OCI-LY7 (cell line): ENCODE measurements at regions not wholly inside any gene's neighbourhood (a gene's known extent, or its start where the extent isn't known, plus 50 kb on each side); places are given as distances from the start of the nearest gene placed in this dataset.

Source experiments
- BruUV-seq: library from RNA; stranded (reverse); fragments of 400-500 nt; replicated peaks from 2 replicates; lab custom pipeline; 2021; lab: Mats Ljungman, UMichigan
- CTCF ChIA-PET: fragments of 300-600 bp; sonication (Branson Sonifier 250); formaldehyde crosslinking; loops from one replicate; lab custom pipeline; 2022; ENCODE audit warnings: antibody characterized with exemption; ENCODE audit not compliant: unreplicated experiment; lab: Charles Lee
- POLR2A ChIA-PET: fragments of 300-600 bp; sonication (Branson Sonifier 250); formaldehyde crosslinking; loops from one replicate; lab custom pipeline; 2022; ENCODE audit warnings: antibody characterized with exemption; lab: Charles Lee
- DNase-seq: peaks from one replicate; pipeline ENCODE4 v3.0.0-alpha.2; 2015; ENCODE audit warnings: low spot score
- H2AFZ ChIP-seq: fragments of 200-600 bp; sonication (generic), shearing (Covaris generic); 2 replicates; pipeline ENCODE4 v1.6.1; 2014; ENCODE audit warnings: mild to moderate bottlenecking, antibody characterized with exemption, low read length, moderate library complexity
- H3K27ac ChIP-seq: fragments of 200-600 bp; sonication (generic); 2 replicates; pipeline ENCODE4 v1.5.1; 2014; ENCODE audit warnings: mixed run types, low read depth, mild to moderate bottlenecking, moderate library complexity, low read length, inconsistent platforms; ENCODE audit not compliant: poor library complexity, severe bottlenecking
- H3K36me3 ChIP-seq: fragments of 200-600 bp; sonication (generic); 2 replicates; pipeline ENCODE4 v1.6.1; 2014; ENCODE audit warnings: mild to moderate bottlenecking, antibody characterized with exemption, low read length, moderate library complexity, mixed read lengths; ENCODE audit not compliant: insufficient read depth
- H3K4me1 ChIP-seq: fragments of 200-600 bp; sonication (generic); 2 replicates; pipeline ENCODE4 v1.5.1; 2014; ENCODE audit warnings: mild to moderate bottlenecking, low read length; ENCODE audit not compliant: insufficient read depth, poor library complexity, severe bottlenecking
- H3K4me2 ChIP-seq: fragments of 200-600 bp; sonication (generic); 2 replicates; pipeline ENCODE4 v1.6.1; 2014; ENCODE audit warnings: mild to moderate bottlenecking, low read length
- H3K4me3 ChIP-seq: fragments of 200-600 bp; sonication (generic); 2 replicates; pipeline ENCODE4 v1.5.1; 2014; ENCODE audit warnings: mild to moderate bottlenecking, low read depth, low read length; ENCODE audit not compliant: poor library complexity, severe bottlenecking
- H3K79me2 ChIP-seq: fragments of 200-600 bp; sonication (generic); 2 replicates; pipeline ENCODE4 v1.6.1; 2016; ENCODE audit warnings: low read depth, mild to moderate bottlenecking, low read length, moderate library complexity, mixed read lengths; ENCODE audit not compliant: insufficient read depth
- H3K9me2 ChIP-seq: fragments of 200-600 bp; sonication (generic); 2 replicates; pipeline ENCODE4 v1.6.1; 2016; ENCODE audit warnings: mild to moderate bottlenecking, low read length, mixed read lengths; ENCODE audit not compliant: insufficient read depth
- H3K9me3 ChIP-seq: fragments of 200-600 bp; sonication (generic); 2 replicates; pipeline ENCODE4 v1.6.1; 2014; ENCODE audit warnings: mild to moderate bottlenecking, mixed run types, low read length, mixed read lengths
- H4K20me1 ChIP-seq: fragments of 200-600 bp; sonication (generic); 2 replicates; pipeline ENCODE4 v1.6.1; 2014; ENCODE audit warnings: mild to moderate bottlenecking, antibody characterized with exemption, low read length, moderate library complexity, mixed read lengths; ENCODE audit not compliant: insufficient read depth
- EZH2phosphoT487 ChIP-seq: fragments of 200-600 bp; sonication (generic); IDR thresholded peaks from 2 replicates; pipeline ENCODE4 v1.6.1; 2018; ENCODE audit warnings: low read depth, borderline replicate concordance, mild to moderate bottlenecking, mixed run types, antibody characterized with exemption, low read length, moderate library complexity, mixed read lengths
- intact Hi-C: fragments of 100-400 bp; cut with micrococcal nuclease; formaldehyde crosslinking; loops from one replicate; pipeline ENCODE4 v1.10.0; 2022; ENCODE audit not compliant: unreplicated experiment
- TF ChIP-seq, protein P1 (sequence below): fragments of 200-600 bp; sonication (generic); conservative IDR thresholded peaks from 2 replicates; pipeline ENCODE4 v1.5.1; 2014; ENCODE audit warnings: mild to moderate bottlenecking, antibody characterized with exemption, low read length, moderate library complexity, mixed read lengths

DNA sequence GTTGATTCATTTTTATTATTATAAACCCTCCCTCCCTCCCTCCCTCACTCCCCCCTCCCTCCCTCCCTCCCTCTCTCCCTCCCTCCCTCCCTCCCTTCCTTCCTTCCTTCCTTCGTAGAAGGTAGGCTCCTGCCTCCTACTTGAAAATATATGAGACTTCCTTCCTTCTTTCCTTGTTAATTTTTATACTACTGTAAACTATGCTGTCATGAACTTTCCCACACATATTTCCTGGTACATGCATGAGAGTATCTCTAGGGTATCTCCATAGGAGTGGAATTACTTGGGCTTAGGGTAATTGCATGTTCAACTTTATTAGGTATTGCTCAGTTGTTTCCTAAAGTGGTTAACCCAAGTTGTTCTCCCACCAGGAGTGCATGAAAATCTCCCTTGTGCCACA, 330.6 kb downstream of the KCNRG start:
- H4K20me1 ChIP-seq: no peaks in the 10 kb centered on the region
- no peak overlapping the region for H3K27ac ChIP-seq
- H3K9me2 ChIP-seq: no peaks in the 10 kb centered on the region
- no peaks in the 10 kb centered on the region for H3K36me3 ChIP-seq
- no peaks in the 10 kb centered on the region for H3K9me3 ChIP-seq
- H3K4me1 ChIP-seq: peaks cover 6% of the 10 kb centered on the region
- no TSS peak for BruUV-seq
- intact Hi-C loops: no loop called here
- POLR2A ChIA-PET: interaction anchor here (1.0 to 1.7 kb wide), 3 partner anchors 8 to 23 kb away, joined by 3 to 4 read pairs (median 3); no protein-coding TSS in a partner anchor
- H3K4me3 ChIP-seq: no peak overlapping the region
- CTCF ChIA-PET: no interaction called here
- H3K79me2 ChIP-seq: no peaks in the 10 kb centered on the region
- no peak overlapping the region for H3K4me2 ChIP-seq
- H2AFZ ChIP-seq: no peak overlapping the region
- TF ChIP-seq, protein P1, sequence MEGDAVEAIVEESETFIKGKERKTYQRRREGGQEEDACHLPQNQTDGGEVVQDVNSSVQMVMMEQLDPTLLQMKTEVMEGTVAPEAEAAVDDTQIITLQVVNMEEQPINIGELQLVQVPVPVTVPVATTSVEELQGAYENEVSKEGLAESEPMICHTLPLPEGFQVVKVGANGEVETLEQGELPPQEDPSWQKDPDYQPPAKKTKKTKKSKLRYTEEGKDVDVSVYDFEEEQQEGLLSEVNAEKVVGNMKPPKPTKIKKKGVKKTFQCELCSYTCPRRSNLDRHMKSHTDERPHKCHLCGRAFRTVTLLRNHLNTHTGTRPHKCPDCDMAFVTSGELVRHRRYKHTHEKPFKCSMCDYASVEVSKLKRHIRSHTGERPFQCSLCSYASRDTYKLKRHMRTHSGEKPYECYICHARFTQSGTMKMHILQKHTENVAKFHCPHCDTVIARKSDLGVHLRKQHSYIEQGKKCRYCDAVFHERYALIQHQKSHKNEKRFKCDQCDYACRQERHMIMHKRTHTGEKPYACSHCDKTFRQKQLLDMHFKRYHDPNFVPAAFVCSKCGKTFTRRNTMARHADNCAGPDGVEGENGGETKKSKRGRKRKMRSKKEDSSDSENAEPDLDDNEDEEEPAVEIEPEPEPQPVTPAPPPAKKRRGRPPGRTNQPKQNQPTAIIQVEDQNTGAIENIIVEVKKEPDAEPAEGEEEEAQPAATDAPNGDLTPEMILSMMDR: no peak
- no peak for TF ChIP-seq EZH2phosphoT487
- no peak for DNase-seq

GRCh38 chr13:50348371-50348770, 333.1 kb downstream of the KCNRG start:
- Histone ChIP-seq H3K36me3 (no peaks in the 10 kb centered on the region), H3K79me2 (no peaks in the 10 kb centered on the region), H3K4me3 (no peak overlapping the region), H3K4me2 (no peak overlapping the region), H2AFZ (no peak overlapping the region), H3K9me3 (no peaks in the 10 kb centered on the region), H3K27ac (no peak overlapping the region), H3K9me2 (no peaks in the 10 kb centered on the region), H3K4me1 (no peaks in the 10 kb centered on the region), H4K20me1 (no peaks in the 10 kb centered on the region)
- CTCF ChIA-PET: no interaction called here
- TF ChIP-seq EZH2phosphoT487: no peak
- TF ChIP-seq, protein P1: no peak
- BruUV-seq: no TSS peak
- POLR2A ChIA-PET: interaction anchor here (0.7 kb wide), 2 partner anchors 76 to 662 kb away, joined by 3 to 4 read pairs; no protein-coding TSS in a partner anchor
- intact Hi-C loops: no loop called here
- no peak for DNase-seq

DNA sequence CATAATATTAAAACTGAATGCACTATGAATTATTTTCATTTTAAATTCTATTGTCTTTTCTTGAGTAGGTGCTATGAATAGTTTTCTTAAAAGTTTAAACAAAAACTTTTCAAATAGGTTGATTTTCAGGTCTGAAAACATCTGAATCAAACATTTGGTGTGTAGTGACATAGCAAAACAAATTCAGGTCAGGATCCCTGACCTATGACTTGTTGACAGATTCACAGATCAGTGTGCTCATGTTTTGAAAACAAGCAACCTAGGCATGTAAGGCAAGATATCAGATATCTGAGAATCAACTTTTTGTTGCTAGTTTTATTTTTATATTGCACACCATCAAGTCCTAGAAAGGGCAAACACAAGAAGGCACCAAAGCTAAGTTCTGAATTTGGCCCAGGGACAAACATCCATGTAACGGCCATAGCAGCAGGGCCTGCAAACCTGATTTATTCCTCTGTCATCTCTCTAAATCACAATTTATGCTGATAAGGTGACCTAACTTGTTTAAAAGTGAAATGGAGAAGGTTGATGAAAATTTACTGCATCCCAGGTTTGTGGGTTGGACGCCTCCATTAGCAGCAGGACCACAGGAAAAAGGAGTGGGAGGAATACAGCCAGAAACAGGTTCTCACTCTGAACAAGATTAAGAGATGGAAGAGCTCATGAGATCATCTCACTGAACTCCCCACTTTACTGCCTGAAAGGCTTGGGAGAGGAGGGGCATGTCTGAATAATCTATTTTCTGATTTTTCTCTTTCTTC, 337.7 kb downstream of the KCNRG start:
- Histone ChIP-seq H3K4me1 (peaks cover 19% of the 10 kb centered on the region), H3K4me3 (no peak overlapping the region), H3K4me2 (no peak overlapping the region), H4K20me1 (no peaks in the 10 kb centered on the region), H3K9me3 (no peaks in the 10 kb centered on the region), H3K27ac (no peak overlapping the region), H3K9me2 (no peaks in the 10 kb centered on the region), H2AFZ (no peak overlapping the region), H3K36me3 (no peaks in the 10 kb centered on the region), H3K79me2 (no peaks in the 10 kb centered on the region)
- intact Hi-C loops: no loop called here
- no peak for DNase-seq
- ChIA-PET CTCF (no interaction called here), POLR2A (interaction anchor here (0.5 to 1.0 kb wide), 3 partner anchors 12 to 198 kb away, joined by 3 read pairs; no protein-coding TSS in a partner anchor)
- no TSS peak for BruUV-seq
- no peak for TF ChIP-seq EZH2phosphoT487
- TF ChIP-seq, protein P1: no peak
